Erythroblast (primary cell): ENCODE measurements at regions not wholly inside any gene's neighbourhood (a gene's known extent, or its start where the extent isn't known, plus 50 kb on each side); places are given as distances from the start of the nearest gene placed in this dataset.

Experiments
- DNase-seq, 2 experiments: peaks; one replicate each; lab custom pipeline; 2025; lab: John Stamatoyannopoulos, UW
- GATA1 ChIP-seq: IDR thresholded peaks from 2 replicates; pipeline ENCODE4 v1.6.1; 2011; ENCODE audit warnings: low read depth, mild to moderate bottlenecking, control low read depth, low read length, moderate library complexity
- POLR2A ChIP-seq: IDR thresholded peaks from 2 replicates; pipeline ENCODE4 v1.6.1; 2011; ENCODE audit warnings: mild to moderate bottlenecking, low read length

GRCh38 chr7:21256310-21256877, 171.5 kb upstream of the SP4 start:
- DNase-seq: peak; percentile 62 to 74
- TF ChIP-seq POLR2A (no peak), GATA1 (no peak)

GRCh38 chr7:21260939-21261338, 166.9 kb upstream of the SP4 start:
- no peak for TF ChIP-seq POLR2A
- no peak for TF ChIP-seq GATA1
- no peak for DNase-seq

- TF ChIP-seq POLR2A (no peak), GATA1 (no peak)
- DNase-seq: peak; percentile 74 to 80
Measured at GRCh38 chr7:21261627-21262594, 166.0 kb upstream of the SP4 start.

- DNase-seq: no peak
- TF ChIP-seq GATA1: no peak
- no peak for TF ChIP-seq POLR2A
Measured at GRCh38 chr7:21269021-21269420, 158.9 kb upstream of the SP4 start.

- DNase-seq: no peak
- TF ChIP-seq GATA1 (no peak), POLR2A (no peak)
Measured at GRCh38 chr7:21276471-21277035, 151.3 kb upstream of the SP4 start.

GRCh38 chr7:21278944-21279343, 148.9 kb upstream of the SP4 start:
- no peak for TF ChIP-seq POLR2A
- no peak for TF ChIP-seq GATA1
- DNase-seq: no peak

- no peak for TF ChIP-seq GATA1
- no peak for TF ChIP-seq POLR2A
- peak in 1 of 2 experiments; percentile 6 for DNase-seq
Measured at GRCh38 chr7:21281193-21281592, 146.7 kb upstream of the SP4 start.

GRCh38 chr7:21293771-21294170, 134.1 kb upstream of the SP4 start:
- peak; percentile 3 to 5 for DNase-seq
- TF ChIP-seq POLR2A (no peak), GATA1 (no peak)

- no peak for DNase-seq
- TF ChIP-seq GATA1: no peak
- no peak for TF ChIP-seq POLR2A
Measured at GRCh38 chr7:21299766-21300165, 128.1 kb upstream of the SP4 start.

- peak; percentile 25 to 26 for DNase-seq
- TF ChIP-seq POLR2A (no peak), GATA1 (no peak)
Measured at GRCh38 chr7:21300692-21301091, 127.2 kb upstream of the SP4 start.

GRCh38 chr7:21304808-21305375, 123.0 kb upstream of the SP4 start:
- DNase-seq: no peak
- TF ChIP-seq GATA1: no peak
- no peak for TF ChIP-seq POLR2A

GRCh38 chr7:21305455-21306235, 122.2 kb upstream of the SP4 start:
- DNase-seq: no peak
- no peak for TF ChIP-seq POLR2A
- no peak for TF ChIP-seq GATA1

- TF ChIP-seq POLR2A (no peak), GATA1 (no peak)
- no peak for DNase-seq
Measured at GRCh38 chr7:21314954-21315353, 112.9 kb upstream of the SP4 start.
